K562 (cell line): ENCODE measurements at regions not wholly inside any gene's neighbourhood (a gene's known extent, or its start where the extent isn't known, plus 50 kb on each side); places are given as distances from the start of the nearest gene placed in this dataset.

Experiments
- ATAC-seq: fragments of 200-7000 bp; cut with Tn5 transposase; 3 replicates; pipeline ENCODE4 v1.9.1; 2020; ENCODE audit warnings: moderate library complexity
- BruUV-seq: library from RNA; stranded (reverse); fragments of 400-500 nt; replicated peaks from 2 replicates; lab custom pipeline; 2021; lab: Mats Ljungman, UMichigan
- CTCF ChIA-PET: fragments of 300-600 bp; formaldehyde crosslinking; extraction: SDS; loops from one replicate; lab custom pipeline; 2021; ENCODE audit warnings: low intra/inter-chr PET ratio; lab: Yijun Ruan, JAX
- POLR2A ChIA-PET: fragments of 300-600, 350-650 bp; sonication (Branson Sonifier 250); formaldehyde crosslinking; extraction: SDS; loops from one replicate; lab custom pipeline; 2021; ENCODE audit warnings: antibody characterized with exemption, inconsistent platforms; lab: Yijun Ruan, JAX
- DNase-seq, 4 experiments: peaks; one replicate each; pipeline versions ENCODE4 v3.0.0 to v3.0.0-alpha.2; 2011 to 2018; ENCODE audit warnings: low spot score in 3 of 4, mixed read lengths in 3 of 4; ENCODE audit errors: extremely low read depth in 1 of 4
- FAIRE-seq: peaks from 2 replicates; lab custom pipeline; 2011; peaks lifted over from hg19 to GRCh38; lab: Jason Lieb, UNC
- H2AFZ ChIP-seq: 2 replicates; pipeline ENCODE4 v1.6.0; 2011; ENCODE audit warnings: low read depth, low read length, control low read depth, inconsistent platforms
- H3K27ac ChIP-seq: fragments of 200-600 bp; 3 replicates; pipeline ENCODE4 v1.8.0; 2011; ENCODE audit warnings: low read depth, mild to moderate bottlenecking, control low read depth, inconsistent platforms, low read length, moderate library complexity, mixed read lengths; ENCODE audit errors: extremely low read depth
- H3K27me3 ChIP-seq, 2 experiments: fragments of 300-600 bp in 1 of 2; 2 replicates in 1 of 2; 3 replicates in 1 of 2; pipeline versions ENCODE4 v1.6.0 to v1.8.0; 2011; ENCODE audit warnings: inconsistent platforms in 2 of 2, low read length in 2 of 2, mild to moderate bottlenecking in 1 of 2, mixed read lengths in 1 of 2, moderate library complexity in 1 of 2; ENCODE audit not compliant: control insufficient read depth in 2 of 2, insufficient read depth in 2 of 2
- H3K36me3 ChIP-seq: fragments of 300-600 bp; 3 replicates; pipeline ENCODE4 v1.8.0; 2011; ENCODE audit warnings: mild to moderate bottlenecking, low read length, inconsistent platforms; ENCODE audit not compliant: control insufficient read depth, insufficient read depth
- H3K4me1 ChIP-seq, 2 experiments: fragments of 200-600 bp in 1 of 2; replicated peaks in 1 of 2; 2 replicates in 1 of 2; 3 replicates in 1 of 2; pipeline versions ENCODE4 v1.5.1 to v1.8.0; 2011; ENCODE audit warnings: inconsistent platforms in 2 of 2, low read length in 2 of 2, mild to moderate bottlenecking in 1 of 2, mixed read lengths in 1 of 2, moderate library complexity in 1 of 2; ENCODE audit not compliant: control insufficient read depth in 2 of 2, insufficient read depth in 2 of 2
- H3K4me2 ChIP-seq: 2 replicates; pipeline ENCODE4 v1.6.1; 2011; ENCODE audit warnings: low read length, control low read depth, inconsistent platforms, mixed read lengths; ENCODE audit not compliant: insufficient read depth
- H3K4me3 ChIP-seq: fragments of 200-600 bp; sonication (generic), shearing (Covaris generic); 2 replicates; pipeline ENCODE4 v1.5.1; 2016; ENCODE audit warnings: control low read depth, inconsistent platforms
- H3K79me2 ChIP-seq: fragments of 200-600 bp; 3 replicates; pipeline ENCODE4 v1.8.0; 2011; ENCODE audit warnings: low read length, inconsistent platforms; ENCODE audit not compliant: control insufficient read depth, insufficient read depth
- H3K9ac ChIP-seq, 2 experiments: 2 replicates each; pipeline versions ENCODE4 v1.6.0 to v1.6.1; 2011; ENCODE audit warnings: low read depth in 2 of 2, low read length in 2 of 2, control low read depth in 1 of 2, inconsistent platforms in 1 of 2, mild to moderate bottlenecking in 1 of 2, mixed read lengths in 1 of 2; ENCODE audit not compliant: insufficient read depth in 1 of 2
- H3K9me1 ChIP-seq: one replicate; pipeline ENCODE4 v1.6.0; 2011; ENCODE audit warnings: inconsistent platforms, mild to moderate bottlenecking, low read length, moderate library complexity; ENCODE audit not compliant: control insufficient read depth, insufficient read depth
- H3K9me3 ChIP-seq: replicated peaks from 2 replicates; pipeline ENCODE4 v1.5.1; 2011; ENCODE audit warnings: low read depth, low read length, inconsistent platforms; ENCODE audit not compliant: control insufficient read depth, insufficient read depth
- H4K20me1 ChIP-seq: replicated peaks from 2 replicates; pipeline ENCODE4 v1.6.1; 2011; ENCODE audit warnings: low read length, inconsistent platforms, mixed read lengths; ENCODE audit not compliant: control insufficient read depth, insufficient read depth
- ARHGAP35 ChIP-seq: fragments of 450-650 bp; IDR thresholded peaks from 2 replicates; pipeline ENCODE4 v1.6.1; 2018; ENCODE audit not compliant: partially characterized antibody
- BCOR ChIP-seq: fragments of 450-650 bp; IDR thresholded peaks from 2 replicates; pipeline ENCODE4 v1.6.1; 2016
- BMI1 ChIP-seq: fragments of 150-350 bp; IDR thresholded peaks from 2 replicates; pipeline ENCODE4 v1.6.1; 2014; ENCODE audit warnings: low read length
- ELF1 ChIP-seq: fragments of 200-800 bp; sonication (Bioruptor generic); IDR thresholded peaks from 2 replicates; pipeline ENCODE4 v1.6.1; 2016; ENCODE audit warnings: missing genetic modification characterization, missing compliant biosample characterization
- MLLT1 ChIP-seq, 2 experiments: fragments of 450-650 bp; IDR thresholded peaks; 2 replicates each; pipeline ENCODE4 v1.6.1; 2016
- MNT ChIP-seq, 2 experiments: fragments of 450-650 bp; conservative IDR thresholded peaks; 2 replicates each; pipeline ENCODE4 v1.6.1; 2017; ENCODE audit warnings: mild to moderate bottlenecking in 2 of 2, moderate library complexity in 2 of 2
- MTA2 ChIP-seq: fragments of 450-650 bp; IDR thresholded peaks from 2 replicates; pipeline ENCODE4 v1.6.1; 2016; ENCODE audit warnings: low read depth
- MXI1 ChIP-seq: IDR thresholded peaks from 2 replicates; pipeline ENCODE4 v1.6.1; 2011; ENCODE audit warnings: low read depth, mild to moderate bottlenecking, improper control_type of control experiment, low read length
- NFE2L1 ChIP-seq: fragments of 450-650 bp; IDR thresholded peaks from 2 replicates; pipeline ENCODE4 v1.6.1; 2016; ENCODE audit warnings: missing genetic modification characterization, low read depth, mild to moderate bottlenecking, missing compliant biosample characterization, moderate library complexity, borderline replicate concordance
- PCBP2 ChIP-seq: fragments of 200-400 bp; formaldehyde crosslinking; IDR thresholded peaks from 2 replicates; pipeline ENCODE4 v1.6.1; 2018; ENCODE audit warnings: low read length, low read depth, mild to moderate bottlenecking, moderate library complexity; ENCODE audit not compliant: poor library complexity, severe bottlenecking
- THAP7 ChIP-seq: fragments of 250-450 bp; sonication (Bioruptor Pico); IDR thresholded peaks from 2 replicates; pipeline ENCODE4 v1.5.0; 2021
- ZBTB49 ChIP-seq: sonication (generic); formaldehyde crosslinking; IDR thresholded peaks from 2 replicates; pipeline ENCODE4 v1.8.0; 2022; ENCODE audit warnings: missing genetic modification reagents, mild to moderate bottlenecking, borderline replicate concordance
- ZC3H11A ChIP-seq: IDR thresholded peaks from 2 replicates; pipeline ENCODE4 v1.6.1; 2012; ENCODE audit warnings: low read depth, low read length, improper control_type of control experiment
- ZNF354B ChIP-seq: fragments of 250-450 bp; sonication (Bioruptor Pico); IDR thresholded peaks from 2 replicates; pipeline ENCODE4 v1.4.0; 2020
- ZNF717 ChIP-seq: fragments of 250-450 bp; sonication (Bioruptor Pico); IDR thresholded peaks from 2 replicates; pipeline ENCODE4 v1.5.0; 2021
- WGBS: fragments of 100-300 bp; shearing (Covaris generic); methylation state at CpG from one replicate; pipeline ENCODE4 v1.1.6; 2016; ENCODE audit warnings: low coverage, mixed read lengths; ENCODE audit not compliant: insufficient coverage; ENCODE audit errors: missing lambda C conversion rate; 5-methylcytosine and 5-hydroxymethylcytosine counted together
- in situ Hi-C: fragments of 300-500 bp; cut with MboI; formaldehyde crosslinking; loops from 4 replicates; pipeline ENCODE4 v1.15.0; 2018; ENCODE audit warnings: inconsistent platforms, mixed read lengths
- intact Hi-C: fragments of 100-400 bp; cut with micrococcal nuclease; formaldehyde crosslinking; loops from 2 replicates; pipeline ENCODE4 v1.14.2; 2022
- TF ChIP-seq, protein P1 (sequence below): fragments of 450-650 bp; IDR thresholded peaks from 2 replicates; pipeline ENCODE4 v1.6.1; 2016; ENCODE audit warnings: low read depth, mild to moderate bottlenecking, moderate library complexity

DNA sequence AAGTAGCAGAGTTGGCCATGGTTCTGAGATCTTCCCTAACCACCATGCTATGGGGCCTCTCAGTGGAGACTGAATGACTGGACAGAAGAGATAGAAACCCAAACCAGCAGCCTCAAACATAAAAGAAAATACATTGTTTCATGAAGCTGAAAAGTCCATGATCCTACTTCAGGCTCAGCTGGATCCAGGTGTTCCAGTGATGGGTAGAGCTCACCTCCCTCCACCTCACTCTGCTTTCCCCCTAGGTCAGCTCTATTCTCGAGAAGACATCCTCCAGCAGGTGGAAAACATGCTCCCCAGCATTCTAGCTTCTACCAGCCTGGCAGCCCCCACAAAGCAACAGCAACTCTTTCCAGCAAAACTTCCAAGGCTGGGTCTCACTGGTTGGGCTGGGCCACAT is 132.1 kb downstream of the OAT start:
- POLR2A ChIA-PET, result interaction anchor here (0.6 kb wide), 1 partner anchor 134 kb away, joined by 3 read pairs; no protein-coding TSS in a partner anchor
- CTCF ChIA-PET, result no interaction called here
- 0% methylated on average over 1 of the region's 1 CpG for WGBS
- Histone ChIP-seq H3K27ac (no peak overlapping the region), H3K9ac (no peak overlapping the region), H3K36me3 (no peaks in the 10 kb centered on the region), H3K9me3 (no peaks in the 10 kb centered on the region), H3K27me3 (peaks cover 3 to 11% of the 10 kb centered on the region in 2 experiments; a peak in 2 of 5 replicates), H3K4me2 (no peak overlapping the region), H3K9me1 (peaks cover 2% of the 10 kb centered on the region), H3K4me3 (no peak overlapping the region), H2AFZ (no peak overlapping the region), H3K4me1 (peaks cover 0 to 6% of the 10 kb centered on the region in 2 experiments; a peak in 1 of 5 replicates), H3K79me2 (no peaks in the 10 kb centered on the region), H4K20me1 (no peaks in the 10 kb centered on the region)
- DNase-seq (no peak), ATAC-seq (no peak), FAIRE-seq (no peak)
- intact Hi-C loops, result no loop called here
- in situ Hi-C loops, result no loop called here
- no TSS peak for BruUV-seq
- no peak for TF ChIP-seq ZNF717
- no peak for TF ChIP-seq MTA2
- no peak for TF ChIP-seq THAP7 (CRISPR knock-in tag)
- no peak for TF ChIP-seq ZNF354B (CRISPR knock-in tag)
- no peak for TF ChIP-seq NFE2L1 (tag)
- TF ChIP-seq ZBTB49, result no peak
- TF ChIP-seq MXI1, result no peak
- TF ChIP-seq ARHGAP35, result no peak
- TF ChIP-seq BCOR, result no peak
- TF ChIP-seq, protein P1, sequence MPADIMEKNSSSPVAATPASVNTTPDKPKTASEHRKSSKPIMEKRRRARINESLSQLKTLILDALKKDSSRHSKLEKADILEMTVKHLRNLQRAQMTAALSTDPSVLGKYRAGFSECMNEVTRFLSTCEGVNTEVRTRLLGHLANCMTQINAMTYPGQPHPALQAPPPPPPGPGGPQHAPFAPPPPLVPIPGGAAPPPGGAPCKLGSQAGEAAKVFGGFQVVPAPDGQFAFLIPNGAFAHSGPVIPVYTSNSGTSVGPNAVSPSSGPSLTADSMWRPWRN, result no peak
- TF ChIP-seq ZC3H11A, result no peak
- no peak for TF ChIP-seq MLLT1 (IDR thresholded peaks at IDR 0.05)
- TF ChIP-seq MNT (conservative IDR thresholded peaks at IDR 0.05), result no peak
- TF ChIP-seq ELF1, result no peak
- TF ChIP-seq BMI1, result no peak
- TF ChIP-seq PCBP2, result no peak
